Upper lobe of right lung (tissue), 1 donor: ENCODE measurements at regions not wholly inside any gene's neighbourhood (a gene's known extent, or its start where the extent isn't known, plus 50 kb on each side); places are given as distances from the start of the nearest gene placed in this dataset.

Experiments
- ATAC-seq: fragments of 200-7000 bp; cut with Tn5 transposase; one replicate; pipeline ENCODE4 v1.9.1; 2020; ENCODE audit warnings: mild to moderate bottlenecking, moderate library complexity
- DNase-seq: peaks from one replicate; pipeline ENCODE4 v3.0.0-alpha.2; 2020
- H3K27ac ChIP-seq: fragments of 200-600 bp; one replicate; pipeline ENCODE4 v1.8.0; 2022
- H3K27me3 ChIP-seq: fragments of 200-600 bp; one replicate; pipeline ENCODE4 v1.8.0; 2022; ENCODE audit warnings: mild to moderate bottlenecking
- H3K36me3 ChIP-seq: fragments of 200-600 bp; one replicate; pipeline ENCODE4 v1.8.0; 2022
- H3K4me1 ChIP-seq: fragments of 200-600 bp; one replicate; pipeline ENCODE4 v1.8.0; 2022
- H3K4me3 ChIP-seq: fragments of 200-600 bp; one replicate; pipeline ENCODE4 v1.8.0; 2022; ENCODE audit warnings: mild to moderate bottlenecking
- H3K9me3 ChIP-seq: fragments of 200-600 bp; one replicate; pipeline ENCODE4 v1.8.0; 2022
- CTCF ChIP-seq: fragments of 200-600 bp; IDR thresholded peaks from one replicate; pipeline ENCODE4 v1.8.0; 2022; ENCODE audit warnings: antibody characterized with exemption
- intact Hi-C: fragments of 100-400 bp; cut with DNase I; formaldehyde crosslinking; loops from one replicate; pipeline ENCODE4 v1.11.0; 2022
- donor health status: DM: no; HTN: yes; CAD: no; lungs with severe emphysema.

DNA sequence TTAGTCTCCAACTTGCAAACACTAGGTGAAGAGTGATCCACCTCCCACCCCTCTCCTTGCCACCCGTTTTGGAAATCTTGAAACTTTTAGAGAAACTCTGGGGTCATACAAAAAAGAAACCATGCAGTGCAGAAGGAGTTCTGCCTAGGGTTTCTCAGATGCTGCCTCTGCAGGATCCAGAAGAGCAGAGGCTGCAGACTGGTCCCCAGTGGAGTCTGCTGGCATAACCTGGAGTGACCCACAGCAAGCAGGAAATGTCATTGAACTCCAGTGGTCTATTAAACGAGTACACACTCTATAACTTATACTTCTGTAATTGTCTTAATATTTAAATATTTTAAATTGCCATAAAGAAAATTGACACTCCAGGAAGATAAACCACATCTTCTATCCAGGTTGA lies 280.7 kb upstream of the NT5E start:
- Histone ChIP-seq H3K4me3 (no peak overlapping the region), H3K9me3 (no peaks in the 10 kb centered on the region), H3K27me3 (no peaks in the 10 kb centered on the region), H3K27ac (no peak overlapping the region), H3K4me1 (no peaks in the 10 kb centered on the region), H3K36me3 (no peaks in the 10 kb centered on the region)
- TF ChIP-seq CTCF: no peak
- ATAC-seq (no peak), DNase-seq (no peak)
- intact Hi-C loops: no loop called here

DNA sequence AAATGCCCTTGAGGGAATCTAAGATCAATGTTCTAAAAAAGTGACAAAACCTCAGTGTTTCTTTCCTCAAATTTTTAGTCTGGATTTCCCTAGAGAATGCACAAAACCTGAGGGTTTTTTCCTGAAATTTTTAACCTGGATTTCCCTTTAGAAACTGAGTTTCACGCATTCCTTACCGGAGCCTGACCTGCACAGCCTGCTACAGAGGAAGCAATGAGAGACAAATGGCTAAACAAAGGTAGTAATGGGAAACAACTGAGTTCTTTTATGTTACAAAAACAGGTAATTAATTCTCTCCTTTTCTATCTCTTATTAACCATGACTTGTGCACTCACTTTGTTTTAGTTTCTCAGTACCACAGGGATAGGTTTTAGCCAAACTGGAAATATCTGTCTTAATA lies 281.7 kb upstream of the NT5E start:
- no peak for ATAC-seq
- no peaks in the 10 kb centered on the region for H3K4me1 ChIP-seq
- intact Hi-C loops: no loop called here

DNA sequence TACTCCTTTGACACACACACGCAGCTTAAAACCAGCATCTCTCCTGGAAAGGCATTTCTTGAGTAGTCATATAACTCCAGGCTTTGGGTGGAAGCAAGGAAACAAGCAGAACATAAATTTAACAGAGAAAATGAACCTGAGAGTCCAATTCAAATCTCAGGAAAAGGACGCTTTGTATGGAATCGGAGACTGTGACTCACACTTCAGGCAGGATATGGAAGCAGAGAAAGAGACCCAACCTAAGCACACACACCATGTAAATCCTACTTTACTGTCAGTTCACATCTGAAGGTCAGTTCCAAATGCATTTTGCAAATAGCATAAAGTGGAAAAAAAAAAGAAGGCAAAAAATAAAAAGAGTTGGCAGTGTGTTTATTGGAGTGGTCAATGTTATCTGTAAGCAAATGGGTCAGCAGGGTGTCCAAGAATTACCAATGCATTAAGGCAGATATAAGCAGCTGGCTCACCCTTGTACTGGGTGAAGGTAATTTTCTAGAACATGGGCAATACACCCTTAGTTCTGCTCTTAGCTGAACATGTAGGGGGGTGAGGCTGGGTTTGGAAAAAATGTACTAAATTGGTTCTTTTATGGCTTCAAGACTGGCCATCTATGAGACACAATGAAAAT lies 283.7 kb upstream of the NT5E start:
- no peak overlapping the region for H3K4me3 ChIP-seq
- TF ChIP-seq CTCF: no peak
- DNase-seq (no peak), ATAC-seq (no peak)
- H3K27me3 ChIP-seq: no peaks in the 10 kb centered on the region
- H3K36me3 ChIP-seq: no peaks in the 10 kb centered on the region
- H3K4me1 ChIP-seq: no peaks in the 10 kb centered on the region
- no peak overlapping the region for H3K27ac ChIP-seq
- intact Hi-C loops: no loop called here
- no peaks in the 10 kb centered on the region for H3K9me3 ChIP-seq

More for the DNA sequence above, 281.7 kb upstream of the NT5E start:
- Histone ChIP-seq H3K9me3 (no peaks in the 10 kb centered on the region), H3K4me3 (no peak overlapping the region), H3K27ac (no peak overlapping the region), H3K27me3 (no peaks in the 10 kb centered on the region), H3K36me3 (no peaks in the 10 kb centered on the region)
- DNase-seq: no peak
- TF ChIP-seq CTCF: no peak

- TF ChIP-seq CTCF: no peak
- H3K9me3 ChIP-seq: no peaks in the 10 kb centered on the region
- no peak overlapping the region for H3K4me3 ChIP-seq
- H3K27me3 ChIP-seq: no peaks in the 10 kb centered on the region
- no peak for ATAC-seq
- H3K27ac ChIP-seq: no peak overlapping the region
- intact Hi-C loops: no loop called here
- no peak for DNase-seq
- no peaks in the 10 kb centered on the region for H3K4me1 ChIP-seq
- no peaks in the 10 kb centered on the region for H3K36me3 ChIP-seq
These were observed 286.5 kb upstream of the NT5E start for GRCh38 chr6:85163156-85164080.

GRCh38 chr6:85157311-85157710 lies 292.6 kb upstream of the NT5E start:
- Histone ChIP-seq H3K27ac (no peak overlapping the region), H3K36me3 (no peaks in the 10 kb centered on the region), H3K9me3 (no peaks in the 10 kb centered on the region), H3K4me3 (no peak overlapping the region), H3K4me1 (no peaks in the 10 kb centered on the region), H3K27me3 (no peaks in the 10 kb centered on the region)
- no peak for TF ChIP-seq CTCF
- DNase-seq (no peak), ATAC-seq (no peak)
- intact Hi-C loops: no loop called here
